GM06990 (cell line): ENCODE measurements at regions not wholly inside any gene's neighbourhood (a gene's known extent, or its start where the extent isn't known, plus 50 kb on each side); places are given as distances from the start of the nearest gene placed in this dataset.

Source experiments
- DNase-seq: peaks from one replicate; pipeline ENCODE4 v3.0.0-alpha.2; 2011; ENCODE audit not compliant: insufficient read length; ENCODE audit errors: extremely low read depth
- H3K27me3 ChIP-seq: replicated peaks from 2 replicates; pipeline ENCODE4 v1.6.0; 2011; ENCODE audit warnings: low read length; ENCODE audit not compliant: control insufficient read depth, insufficient read depth
- H3K36me3 ChIP-seq: 2 replicates; pipeline ENCODE4 v1.5.1; 2011; ENCODE audit warnings: low read length; ENCODE audit not compliant: control insufficient read depth, insufficient read depth
- H3K4me3 ChIP-seq: replicated peaks from 2 replicates; pipeline ENCODE4 v1.5.1; 2011; ENCODE audit warnings: low read depth, mild to moderate bottlenecking, control low read depth, low read length
- CTCF ChIP-seq: IDR thresholded peaks from 2 replicates; pipeline ENCODE4 v1.5.1; 2011; ENCODE audit warnings: low read length, control low read depth, mild to moderate bottlenecking, inconsistent platforms; ENCODE audit not compliant: insufficient read depth, poor library complexity, severe bottlenecking

GRCh38 chr2:198880421-198880820 is 577.3 kb downstream of the SATB2 start:
- Histone ChIP-seq H3K4me3 (no peak overlapping the region), H3K27me3 (no peaks in the 10 kb centered on the region; the same call in 1 of the 2 replicates), H3K36me3 (no peaks in the 10 kb centered on the region)
- no peak for DNase-seq
- TF ChIP-seq CTCF: no peak

- DNase-seq: peak; percentile 43
- Histone ChIP-seq H3K27me3 (no peaks in the 10 kb centered on the region; the same call in 1 of the 2 replicates), H3K36me3 (no peaks in the 10 kb centered on the region)
Measured at GRCh38 chr2:198874472-198874858, 583.3 kb downstream of the SATB2 start.

GRCh38 chr2:198873503-198874471 is 584.0 kb downstream of the SATB2 start:
- no peak for TF ChIP-seq CTCF
- no peaks in the 10 kb centered on the region; the same call in 1 of the 2 replicates for H3K27me3 ChIP-seq
- no peak overlapping the region for H3K4me3 ChIP-seq
- H3K36me3 ChIP-seq: no peaks in the 10 kb centered on the region
- DNase-seq: no peak

More at GRCh38 chr2:198874472-198874858, 583.3 kb downstream of the SATB2 start:
- no peak overlapping the region for H3K4me3 ChIP-seq
- no peak for TF ChIP-seq CTCF

GRCh38 chr2:198863655-198864054 is 594.1 kb downstream of the SATB2 start:
- Histone ChIP-seq H3K4me3 (no peak overlapping the region), H3K36me3 (no peaks in the 10 kb centered on the region), H3K27me3 (no peaks in the 10 kb centered on the region)
- DNase-seq: no peak
- no peak for TF ChIP-seq CTCF

GRCh38 chr2:198861080-198861479 is 596.7 kb downstream of the SATB2 start:
- no peak for DNase-seq
- no peaks in the 10 kb centered on the region for H3K27me3 ChIP-seq
- no peak overlapping the region for H3K4me3 ChIP-seq
- no peaks in the 10 kb centered on the region for H3K36me3 ChIP-seq
- no peak for TF ChIP-seq CTCF
